PC-3 (cell line): ENCODE measurements at regions not wholly inside any gene's neighbourhood (a gene's known extent, or its start where the extent isn't known, plus 50 kb on each side); places are given as distances from the start of the nearest gene placed in this dataset.

Experiments
- ATAC-seq: fragments of 200-7000 bp; cut with Tn5 transposase; 2 replicates; pipeline ENCODE4 v1.9.1; 2020; ENCODE audit warnings: mild to moderate bottlenecking, moderate library complexity
- BruUV-seq: library from RNA; stranded (reverse); fragments of 400-500 nt; replicated peaks from 2 replicates; lab custom pipeline; 2021; lab: Mats Ljungman, UMichigan
- CTCF ChIA-PET: fragments of 300-600 bp; sonication (Branson Sonifier 250); formaldehyde crosslinking; loops from one replicate; lab custom pipeline; 2022; ENCODE audit warnings: antibody characterized with exemption; lab: Charles Lee
- POLR2A ChIA-PET: fragments of 300-600 bp; sonication (Branson Sonifier 250); formaldehyde crosslinking; loops from one replicate; lab custom pipeline; 2022; ENCODE audit warnings: antibody characterized with exemption; ENCODE audit not compliant: unreplicated experiment; lab: Charles Lee
- DNase-seq: peaks from one replicate; pipeline ENCODE4 v3.0.0-alpha.2; 2015
- H2AFZ ChIP-seq: fragments of 300-600 bp; sonication (generic); 2 replicates; pipeline ENCODE4 v1.6.0; 2016; ENCODE audit warnings: antibody characterized with exemption, low read length
- H3F3A ChIP-seq: fragments of 300-600 bp; sonication (generic); one replicate; pipeline ENCODE4 v1.6.0; 2017; ENCODE audit warnings: antibody characterized with exemption, low read length, control low read depth, mild to moderate bottlenecking; ENCODE audit not compliant: unreplicated experiment
- H3K27ac ChIP-seq: fragments of 300-600 bp; sonication (generic); 2 replicates; pipeline ENCODE4 v1.5.1; 2016; ENCODE audit warnings: mild to moderate bottlenecking, low read length
- H3K27me3 ChIP-seq: fragments of 300-600 bp; sonication (generic); 2 replicates; pipeline ENCODE4 v1.6.1; 2016; ENCODE audit warnings: low read length, mixed read lengths
- H3K36me3 ChIP-seq: fragments of 300-600 bp; sonication (generic); 2 replicates; pipeline ENCODE4 v1.6.1; 2016; ENCODE audit warnings: low read depth, mixed run types, low read length, mixed read lengths
- H3K4me1 ChIP-seq: fragments of 300-600 bp; sonication (generic); 2 replicates; pipeline ENCODE4 v1.5.1; 2016; ENCODE audit warnings: low read length; ENCODE audit not compliant: insufficient read depth
- H3K4me2 ChIP-seq: fragments of 300-600 bp; sonication (generic); 2 replicates; pipeline ENCODE4 v1.6.0; 2016; ENCODE audit warnings: low read length
- H3K4me3 ChIP-seq: fragments of 300-600 bp; sonication (generic); 2 replicates; pipeline ENCODE4 v1.5.1; 2016; ENCODE audit warnings: mild to moderate bottlenecking, low read length, mixed read lengths
- H3K79me2 ChIP-seq: fragments of 300-600 bp; sonication (generic); 2 replicates; pipeline ENCODE4 v1.6.1; 2017; ENCODE audit warnings: low read length, mixed read lengths
- H3K9ac ChIP-seq: fragments of 300-600 bp; sonication (generic); 2 replicates; pipeline ENCODE4 v1.6.0; 2016; ENCODE audit warnings: mild to moderate bottlenecking, low read length
- H3K9me2 ChIP-seq: fragments of 300-600 bp; sonication (generic); replicated peaks from 2 replicates; pipeline ENCODE4 v1.6.1; 2016; ENCODE audit warnings: mixed run types, low read length, mixed read lengths
- H3K9me3 ChIP-seq: fragments of 300-600 bp; sonication (generic); 2 replicates; pipeline ENCODE4 v1.6.1; 2016; ENCODE audit warnings: low read length, mixed read lengths
- H4K20me1 ChIP-seq: fragments of 300-600 bp; sonication (generic); 2 replicates; pipeline ENCODE4 v1.6.1; 2016; ENCODE audit warnings: low read length, mixed read lengths
- EZH2 ChIP-seq: fragments of 300-600 bp; sonication (generic); IDR thresholded peaks from one replicate; pipeline ENCODE4 v1.6.1; 2017; ENCODE audit warnings: antibody characterized with exemption, mild to moderate bottlenecking, low read length; ENCODE audit not compliant: unreplicated experiment
- EZH2phosphoT487 ChIP-seq: fragments of 300-600 bp; sonication (generic); IDR thresholded peaks from 2 replicates; pipeline ENCODE4 v1.6.1; 2018; ENCODE audit warnings: mild to moderate bottlenecking, antibody characterized with exemption, low read length, borderline replicate concordance
- intact Hi-C: fragments of 100-400 bp; cut with micrococcal nuclease; formaldehyde crosslinking; loops from 2 replicates; pipeline ENCODE4 v1.9.0; 2023
- TF ChIP-seq, protein P1 (sequence below): fragments of 300-600 bp; sonication (generic); conservative IDR thresholded peaks from 2 replicates; pipeline ENCODE4 v1.5.1; 2017; ENCODE audit warnings: antibody characterized with exemption, low read depth, mild to moderate bottlenecking, low read length

DNA sequence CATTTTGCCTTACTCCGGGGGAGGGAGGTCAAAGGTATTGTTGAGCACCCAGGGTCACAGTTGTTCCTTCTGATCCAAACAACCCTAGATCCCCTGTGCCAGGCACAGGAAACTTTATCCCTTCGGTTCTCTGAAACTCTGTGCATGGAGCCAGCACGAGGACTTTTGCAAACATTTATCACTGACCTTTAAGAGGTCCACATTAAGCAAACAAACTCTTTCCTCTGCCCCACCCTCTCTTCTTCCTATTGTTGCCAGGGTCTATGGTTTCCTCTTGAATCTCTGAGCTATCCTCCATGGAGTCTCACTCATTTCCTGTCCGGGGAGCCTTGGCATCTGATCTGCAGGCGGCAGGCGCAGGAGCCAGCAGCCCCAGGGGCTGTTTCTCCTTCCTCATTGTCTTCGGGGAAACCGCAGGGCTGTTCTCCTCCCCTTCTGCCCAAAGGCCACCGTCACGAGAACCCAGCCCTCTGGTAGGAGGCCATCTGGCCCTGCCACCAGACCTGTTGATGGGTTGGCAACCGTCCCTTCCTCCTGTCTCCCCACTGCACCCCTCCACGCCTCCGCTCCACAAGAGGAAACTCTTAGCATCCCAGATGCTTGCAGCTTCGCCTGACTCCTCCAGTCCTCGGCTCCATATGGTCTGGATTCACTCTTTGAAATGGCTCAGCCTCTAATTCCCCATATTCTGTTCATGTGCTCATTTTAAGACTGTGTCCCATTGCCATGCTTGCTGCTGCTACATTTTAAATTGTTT, 327.3 kb upstream of the NRP1 start:
- TF ChIP-seq EZH2phosphoT487 (no peak), EZH2 (no peak)
- TF ChIP-seq, protein P1, sequence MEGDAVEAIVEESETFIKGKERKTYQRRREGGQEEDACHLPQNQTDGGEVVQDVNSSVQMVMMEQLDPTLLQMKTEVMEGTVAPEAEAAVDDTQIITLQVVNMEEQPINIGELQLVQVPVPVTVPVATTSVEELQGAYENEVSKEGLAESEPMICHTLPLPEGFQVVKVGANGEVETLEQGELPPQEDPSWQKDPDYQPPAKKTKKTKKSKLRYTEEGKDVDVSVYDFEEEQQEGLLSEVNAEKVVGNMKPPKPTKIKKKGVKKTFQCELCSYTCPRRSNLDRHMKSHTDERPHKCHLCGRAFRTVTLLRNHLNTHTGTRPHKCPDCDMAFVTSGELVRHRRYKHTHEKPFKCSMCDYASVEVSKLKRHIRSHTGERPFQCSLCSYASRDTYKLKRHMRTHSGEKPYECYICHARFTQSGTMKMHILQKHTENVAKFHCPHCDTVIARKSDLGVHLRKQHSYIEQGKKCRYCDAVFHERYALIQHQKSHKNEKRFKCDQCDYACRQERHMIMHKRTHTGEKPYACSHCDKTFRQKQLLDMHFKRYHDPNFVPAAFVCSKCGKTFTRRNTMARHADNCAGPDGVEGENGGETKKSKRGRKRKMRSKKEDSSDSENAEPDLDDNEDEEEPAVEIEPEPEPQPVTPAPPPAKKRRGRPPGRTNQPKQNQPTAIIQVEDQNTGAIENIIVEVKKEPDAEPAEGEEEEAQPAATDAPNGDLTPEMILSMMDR = no peak
- intact Hi-C loops = no loop called here
- POLR2A ChIA-PET = no interaction called here
- no peaks in the 10 kb centered on the region for H3F3A ChIP-seq
- no peaks in the 10 kb centered on the region for H4K20me1 ChIP-seq
- 0 out of 2 replicates have a peak overlapping the region, but pooled peaks have one; percentile 3 for H3K4me2 ChIP-seq
- DNase-seq (peak; percentile 86), ATAC-seq (peak; percentile 83)
- peaks cover 22% of the 10 kb centered on the region for H3K4me1 ChIP-seq
- H3K27ac ChIP-seq = peak overlapping the region; percentile 22
- no TSS peak for BruUV-seq
- H3K9me3 ChIP-seq = peaks cover 10% of the 10 kb centered on the region
- no peaks in the 10 kb centered on the region for H3K9me2 ChIP-seq
- peak overlapping the region; percentile 1 for H2AFZ ChIP-seq
- no peaks in the 10 kb centered on the region for H3K36me3 ChIP-seq
- H3K79me2 ChIP-seq = no peaks in the 10 kb centered on the region
- H3K4me3 ChIP-seq = no peak overlapping the region
- CTCF ChIA-PET = no interaction called here
- no peaks in the 10 kb centered on the region for H3K27me3 ChIP-seq
- H3K9ac ChIP-seq = no peak overlapping the region

DNA sequence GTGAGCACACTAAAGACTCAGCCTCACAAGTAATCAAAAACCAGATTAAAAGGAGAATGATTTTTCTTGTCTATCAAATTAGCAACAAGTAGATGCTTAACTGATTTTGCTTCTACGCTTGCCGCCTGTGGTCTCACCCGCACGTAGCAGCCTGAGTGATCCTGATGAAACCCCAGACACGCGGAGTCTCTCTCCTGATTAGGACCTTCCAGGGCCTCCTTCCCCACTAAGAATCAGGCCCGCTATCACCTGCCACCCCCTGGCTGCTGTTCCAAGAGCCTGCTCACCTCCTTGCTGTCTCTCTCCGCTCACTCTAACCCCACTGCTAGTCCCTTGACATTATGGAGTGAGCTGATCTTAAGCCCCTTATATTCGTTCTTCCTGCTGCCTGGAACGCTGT, 325.9 kb upstream of the NRP1 start:
- no peaks in the 10 kb centered on the region for H4K20me1 ChIP-seq
- ATAC-seq = no peak
- peaks cover 10% of the 10 kb centered on the region for H3K9me3 ChIP-seq
- H3K79me2 ChIP-seq = no peaks in the 10 kb centered on the region
- no peak overlapping the region for H2AFZ ChIP-seq
- no peak for DNase-seq
- ChIA-PET POLR2A (no interaction called here), CTCF (no interaction called here)
- H3K36me3 ChIP-seq = no peaks in the 10 kb centered on the region
- no peak overlapping the region for H3K27ac ChIP-seq
- H3F3A ChIP-seq = no peaks in the 10 kb centered on the region
- no peak overlapping the region for H3K4me3 ChIP-seq
- TF ChIP-seq EZH2 = no peak
- TF ChIP-seq EZH2phosphoT487 = no peak
- TF ChIP-seq, protein P1 = no peak
- no peak overlapping the region for H3K9ac ChIP-seq
- peaks cover 23% of the 10 kb centered on the region for H3K4me1 ChIP-seq
- intact Hi-C loops = no loop called here
- H3K4me2 ChIP-seq = no peak overlapping the region
- H3K9me2 ChIP-seq = 0 out of 2 replicates have a peak, but pooled peaks cover 4% of the 10 kb centered on the region
- no TSS peak for BruUV-seq
- H3K27me3 ChIP-seq = no peaks in the 10 kb centered on the region

DNA sequence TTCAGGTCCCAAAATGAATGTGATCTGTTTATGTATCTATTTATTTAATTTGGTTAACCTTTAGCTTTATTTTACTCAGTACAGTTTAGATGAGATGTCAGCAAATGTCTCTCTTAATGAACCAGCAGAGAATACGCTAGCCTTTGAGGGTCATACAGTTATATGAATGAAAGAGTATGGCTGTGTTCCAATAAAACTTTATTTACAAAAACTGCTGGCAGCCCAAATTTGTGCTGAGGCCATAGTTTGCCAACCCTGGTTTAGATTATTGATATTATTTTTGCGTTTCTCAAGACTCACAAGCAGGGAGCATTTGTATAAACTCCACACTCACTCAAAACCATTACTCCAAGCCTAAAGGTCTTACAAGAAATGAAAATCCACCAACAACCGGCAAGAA, 323.4 kb upstream of the NRP1 start:
- BruUV-seq = no TSS peak
- no peak overlapping the region for H3K9ac ChIP-seq
- TF ChIP-seq EZH2phosphoT487 (no peak), EZH2 (no peak)
- TF ChIP-seq, protein P1 = no peak
- peaks cover 33% of the 10 kb centered on the region for H3K4me1 ChIP-seq
- H4K20me1 ChIP-seq = no peaks in the 10 kb centered on the region
- 0 out of 2 replicates have a peak, but pooled peaks cover 4% of the 10 kb centered on the region for H3K9me2 ChIP-seq
- ChIA-PET POLR2A (no interaction called here), CTCF (no interaction called here)
- H3F3A ChIP-seq = no peaks in the 10 kb centered on the region
- H3K36me3 ChIP-seq = no peaks in the 10 kb centered on the region
- H3K9me3 ChIP-seq = no peaks in the 10 kb centered on the region
- ATAC-seq = no peak
- H3K4me3 ChIP-seq = no peak overlapping the region
- H2AFZ ChIP-seq = no peak overlapping the region
- no peaks in the 10 kb centered on the region for H3K27me3 ChIP-seq
- no peak overlapping the region for H3K4me2 ChIP-seq
- no peak overlapping the region for H3K27ac ChIP-seq
- no peak for DNase-seq
- intact Hi-C loops = no loop called here
- H3K79me2 ChIP-seq = no peaks in the 10 kb centered on the region
